Smooth muscle cell of the brain vasculature (primary cell): ENCODE measurements at regions not wholly inside any gene's neighbourhood (a gene's known extent, or its start where the extent isn't known, plus 50 kb on each side); places are given as distances from the start of the nearest gene placed in this dataset.

Source experiments
- DNase-seq: peaks from one replicate; pipeline ENCODE4 v3.0.0-alpha.2; 2012; ENCODE audit warnings: low read depth, low spot score

GRCh38 chr14:27917896-27918295, 848.7 kb upstream of the FOXG1 start:
- no peak for DNase-seq

- DNase-seq: no peak
Observed at GRCh38 chr14:27927519-27927918, 839.1 kb upstream of the FOXG1 start.

GRCh38 chr14:27929797-27930347, 836.7 kb upstream of the FOXG1 start:
- DNase-seq: no peak

GRCh38 chr14:27938392-27938791, 828.2 kb upstream of the FOXG1 start:
- DNase-seq: no peak

- DNase-seq: no peak
Observed at GRCh38 chr14:27945512-27945911, 821.1 kb upstream of the FOXG1 start.

GRCh38 chr14:27958757-27959156, 807.8 kb upstream of the FOXG1 start:
- no peak for DNase-seq

GRCh38 chr14:27995691-27996090, 770.9 kb upstream of the FOXG1 start:
- no peak for DNase-seq

- DNase-seq: no peak
Observed at GRCh38 chr14:28001002-28001401, 765.6 kb upstream of the FOXG1 start.

- DNase-seq: no peak
Observed at GRCh38 chr14:28012629-28013415, 753.8 kb upstream of the FOXG1 start.

GRCh38 chr14:28020112-28020511, 746.5 kb upstream of the FOXG1 start:
- DNase-seq: no peak

- DNase-seq: no peak
Observed at GRCh38 chr14:28023853-28024252, 742.7 kb upstream of the FOXG1 start.

GRCh38 chr14:28052251-28052650, 714.3 kb upstream of the FOXG1 start:
- DNase-seq: no peak

GRCh38 chr14:28055008-28055407, 711.6 kb upstream of the FOXG1 start:
- no peak for DNase-seq

GRCh38 chr14:28057359-28058296, 709.0 kb upstream of the FOXG1 start:
- DNase-seq: no peak

GRCh38 chr14:28059254-28059653, 707.3 kb upstream of the FOXG1 start:
- DNase-seq: no peak

- DNase-seq: no peak
Observed at GRCh38 chr14:28061006-28061405, 705.6 kb upstream of the FOXG1 start.

GRCh38 chr14:28077021-28077420, 689.6 kb upstream of the FOXG1 start:
- no peak for DNase-seq

- DNase-seq: no peak
Observed at GRCh38 chr14:28083389-28083788, 683.2 kb upstream of the FOXG1 start.

GRCh38 chr14:28088125-28088524, 678.5 kb upstream of the FOXG1 start:
- DNase-seq: no peak

GRCh38 chr14:28097585-28097984, 669.0 kb upstream of the FOXG1 start:
- no peak for DNase-seq

GRCh38 chr14:28098856-28099255, 667.7 kb upstream of the FOXG1 start:
- no peak for DNase-seq

- DNase-seq: no peak
Observed at GRCh38 chr14:28102001-28102400, 664.6 kb upstream of the FOXG1 start.
